ENCODE measurements at regions not wholly inside any gene's neighbourhood (a gene's known extent, or its start where the extent isn't known, plus 50 kb on each side); places are given as distances from the start of the nearest gene placed in this dataset.
"Not testable (repeated sequence)": the region's sequence is repeated elsewhere in the genome, so short reads cannot be mapped to it uniquely, and the experiment has no call there.

GRCh38 chr16:29290631-29291247, 115.8 kb downstream of the NPIPB11 start:
- Mint-ChIP-seq H3K9me3 (no peaks in the 10 kb centered on the region), H3K4me1 (ENCODE audit: low read depth in 2 of 2) (peaks cover 4 to 8% of the 10 kb centered on the region in 2 donors), H3K4me3 (peak overlapping the region; percentile 42), H3K27ac (peak overlapping the region in 1 of 2 donors; percentile 78), H3K27me3 (no peaks in the 10 kb centered on the region), H3K36me3 (no peaks in the 10 kb centered on the region)
- DNase-seq (ENCODE audit: low spot score) (peak; percentile 94), ATAC-seq (peak; percentile 94 to 95)

- not testable (repeated sequence) for H3K36me3 Mint-ChIP-seq; H3K9me3 Mint-ChIP-seq; H3K4me3 Mint-ChIP-seq; H3K27me3 Mint-ChIP-seq; H3K4me1 Mint-ChIP-seq (ENCODE audit: low read depth in 2 of 2); ATAC-seq; DNase-seq (ENCODE audit: low spot score); H3K27ac Mint-ChIP-seq
Observed at GRCh38 chr16:29289516-29290239, 116.8 kb downstream of the NPIPB11 start.

GRCh38 chr16:29288711-29289474, 117.6 kb downstream of the NPIPB11 start:
- not testable (repeated sequence) for H3K4me3 Mint-ChIP-seq; DNase-seq (ENCODE audit: low spot score); ATAC-seq; H3K27ac Mint-ChIP-seq; H3K27me3 Mint-ChIP-seq; H3K9me3 Mint-ChIP-seq; H3K36me3 Mint-ChIP-seq
- peaks cover 4 to 10% of the 10 kb centered on the region in 2 donors for H3K4me1 Mint-ChIP-seq (ENCODE audit: low read depth in 2 of 2)

GRCh38 chr16:29287871-29288535, 118.5 kb downstream of the NPIPB11 start:
- not testable (repeated sequence) for ATAC-seq; H3K27ac Mint-ChIP-seq; H3K9me3 Mint-ChIP-seq; DNase-seq (ENCODE audit: low spot score); H3K4me3 Mint-ChIP-seq; H3K27me3 Mint-ChIP-seq; H3K36me3 Mint-ChIP-seq
- peaks cover 4 to 10% of the 10 kb centered on the region in 2 donors for H3K4me1 Mint-ChIP-seq (ENCODE audit: low read depth in 2 of 2)

GRCh38 chr16:29287246-29287645, 119.3 kb downstream of the NPIPB11 start:
- H3K27ac Mint-ChIP-seq; H3K4me1 Mint-ChIP-seq (ENCODE audit: low read depth in 2 of 2); H3K36me3 Mint-ChIP-seq; H3K9me3 Mint-ChIP-seq; H3K27me3 Mint-ChIP-seq; DNase-seq (ENCODE audit: low spot score); ATAC-seq; H3K4me3 Mint-ChIP-seq: not testable (repeated sequence)

- H3K27ac Mint-ChIP-seq; H3K9me3 Mint-ChIP-seq; H3K36me3 Mint-ChIP-seq; H3K4me1 Mint-ChIP-seq (ENCODE audit: low read depth in 2 of 2); H3K27me3 Mint-ChIP-seq; ATAC-seq; H3K4me3 Mint-ChIP-seq; DNase-seq (ENCODE audit: low spot score): not testable (repeated sequence)
Observed at GRCh38 chr16:29286796-29287195, 119.7 kb downstream of the NPIPB11 start.

GRCh38 chr16:29286161-29286560, 120.3 kb downstream of the NPIPB11 start:
- H3K4me3 Mint-ChIP-seq, H3K9me3 Mint-ChIP-seq: not testable (repeated sequence)

GRCh38 chr16:29285151-29285885, 121.2 kb downstream of the NPIPB11 start:
- not testable (repeated sequence) for DNase-seq (ENCODE audit: low spot score); H3K9me3 Mint-ChIP-seq; H3K36me3 Mint-ChIP-seq; H3K4me1 Mint-ChIP-seq (ENCODE audit: low read depth in 2 of 2); H3K4me3 Mint-ChIP-seq; H3K27me3 Mint-ChIP-seq; ATAC-seq; H3K27ac Mint-ChIP-seq

More at GRCh38 chr16:29286161-29286560, 120.3 kb downstream of the NPIPB11 start:
- DNase-seq (ENCODE audit: low spot score); H3K27ac Mint-ChIP-seq; H3K4me1 Mint-ChIP-seq (ENCODE audit: low read depth in 2 of 2); H3K36me3 Mint-ChIP-seq; H3K27me3 Mint-ChIP-seq; ATAC-seq: not testable (repeated sequence)

GRCh38 chr16:29284723-29285122, 121.8 kb downstream of the NPIPB11 start:
- not testable (repeated sequence) for H3K4me3 Mint-ChIP-seq; H3K36me3 Mint-ChIP-seq; H3K4me1 Mint-ChIP-seq (ENCODE audit: low read depth in 2 of 2); H3K27me3 Mint-ChIP-seq; ATAC-seq; DNase-seq (ENCODE audit: low spot score); H3K9me3 Mint-ChIP-seq; H3K27ac Mint-ChIP-seq

GRCh38 chr16:29284159-29284558, 122.4 kb downstream of the NPIPB11 start:
- H3K36me3 Mint-ChIP-seq; H3K27me3 Mint-ChIP-seq; ATAC-seq; H3K4me1 Mint-ChIP-seq (ENCODE audit: low read depth in 2 of 2); H3K27ac Mint-ChIP-seq; H3K4me3 Mint-ChIP-seq; DNase-seq (ENCODE audit: low spot score); H3K9me3 Mint-ChIP-seq: not testable (repeated sequence)

- H3K27ac Mint-ChIP-seq: not testable (repeated sequence)
Observed at GRCh38 chr16:29278097-29278871, 128.2 kb downstream of the NPIPB11 start.

GRCh38 chr16:29276446-29276845, 130.1 kb downstream of the NPIPB11 start:
- H3K9me3 Mint-ChIP-seq; DNase-seq (ENCODE audit: low spot score); H3K27ac Mint-ChIP-seq; H3K4me3 Mint-ChIP-seq; H3K36me3 Mint-ChIP-seq; H3K4me1 Mint-ChIP-seq (ENCODE audit: low read depth in 2 of 2); H3K27me3 Mint-ChIP-seq; ATAC-seq: not testable (repeated sequence)

More at GRCh38 chr16:29278097-29278871, 128.2 kb downstream of the NPIPB11 start:
- not testable (repeated sequence) for H3K4me1 Mint-ChIP-seq (ENCODE audit: low read depth in 2 of 2); H3K9me3 Mint-ChIP-seq; H3K4me3 Mint-ChIP-seq; H3K27me3 Mint-ChIP-seq; DNase-seq (ENCODE audit: low spot score); H3K36me3 Mint-ChIP-seq; ATAC-seq
